Fibroblast of pulmonary artery (primary cell): ENCODE measurements at regions not wholly inside any gene's neighbourhood (a gene's known extent, or its start where the extent isn't known, plus 50 kb on each side); places are given as distances from the start of the nearest gene placed in this dataset.

Experiments
- DNase-seq: peaks from one replicate; pipeline ENCODE4 v3.0.0-alpha.2; 2010; ENCODE audit warnings: low read depth
- H3K4me3 ChIP-seq: replicated peaks from 2 replicates; pipeline ENCODE4 v1.5.1; 2011; ENCODE audit warnings: low read depth, mild to moderate bottlenecking, control low read depth, low read length, moderate library complexity
- TF ChIP-seq, protein P1 (sequence below): IDR thresholded peaks from 2 replicates; pipeline ENCODE4 v1.5.1; 2011; ENCODE audit warnings: mild to moderate bottlenecking, control low read depth, low read length, inconsistent platforms; ENCODE audit errors: missing control alignments

DNA sequence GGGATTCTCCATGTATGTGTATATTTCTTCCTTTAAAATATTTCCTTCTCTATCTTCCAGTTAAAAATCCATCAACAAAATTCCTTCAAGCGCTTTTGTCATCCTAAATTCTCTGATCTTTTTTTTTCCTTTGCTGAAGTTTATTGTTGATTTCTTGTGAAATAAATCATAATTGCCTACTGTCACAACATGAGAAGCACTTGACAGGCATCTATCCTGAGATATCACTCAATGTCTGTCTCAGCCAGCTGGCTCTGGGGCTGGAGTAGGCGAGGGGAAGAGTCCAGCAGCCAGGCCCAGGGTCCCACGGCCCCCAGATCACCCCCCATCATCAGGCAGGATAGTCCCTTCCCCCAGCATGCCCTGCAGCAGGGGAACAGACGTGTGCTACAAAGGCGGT is 109.0 kb upstream of the TLE3 start:
- no peak overlapping the region for H3K4me3 ChIP-seq
- no peak for DNase-seq
- TF ChIP-seq, protein P1, sequence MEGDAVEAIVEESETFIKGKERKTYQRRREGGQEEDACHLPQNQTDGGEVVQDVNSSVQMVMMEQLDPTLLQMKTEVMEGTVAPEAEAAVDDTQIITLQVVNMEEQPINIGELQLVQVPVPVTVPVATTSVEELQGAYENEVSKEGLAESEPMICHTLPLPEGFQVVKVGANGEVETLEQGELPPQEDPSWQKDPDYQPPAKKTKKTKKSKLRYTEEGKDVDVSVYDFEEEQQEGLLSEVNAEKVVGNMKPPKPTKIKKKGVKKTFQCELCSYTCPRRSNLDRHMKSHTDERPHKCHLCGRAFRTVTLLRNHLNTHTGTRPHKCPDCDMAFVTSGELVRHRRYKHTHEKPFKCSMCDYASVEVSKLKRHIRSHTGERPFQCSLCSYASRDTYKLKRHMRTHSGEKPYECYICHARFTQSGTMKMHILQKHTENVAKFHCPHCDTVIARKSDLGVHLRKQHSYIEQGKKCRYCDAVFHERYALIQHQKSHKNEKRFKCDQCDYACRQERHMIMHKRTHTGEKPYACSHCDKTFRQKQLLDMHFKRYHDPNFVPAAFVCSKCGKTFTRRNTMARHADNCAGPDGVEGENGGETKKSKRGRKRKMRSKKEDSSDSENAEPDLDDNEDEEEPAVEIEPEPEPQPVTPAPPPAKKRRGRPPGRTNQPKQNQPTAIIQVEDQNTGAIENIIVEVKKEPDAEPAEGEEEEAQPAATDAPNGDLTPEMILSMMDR = no peak

DNA sequence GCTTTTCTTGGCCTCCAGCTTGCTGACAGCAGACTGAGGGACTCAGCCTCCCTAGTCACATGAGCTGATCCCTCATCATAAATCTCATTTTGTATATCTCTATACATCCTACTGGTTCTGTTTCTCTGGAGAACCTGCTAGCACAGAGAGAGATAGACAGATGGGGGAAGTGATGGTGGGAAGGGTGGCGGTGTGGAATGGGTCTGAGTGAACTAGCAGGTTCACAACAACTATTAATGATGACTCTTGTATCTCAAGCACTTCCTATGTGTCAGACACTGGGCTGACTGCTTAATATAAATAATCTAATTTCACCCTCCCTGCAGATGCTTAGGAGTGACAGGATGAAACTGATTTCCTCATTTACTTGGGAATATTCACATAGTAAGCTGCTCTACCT is 106.9 kb upstream of the TLE3 start:
- no peak for DNase-seq
- TF ChIP-seq, protein P1 = no peak
- no peak overlapping the region for H3K4me3 ChIP-seq

DNA sequence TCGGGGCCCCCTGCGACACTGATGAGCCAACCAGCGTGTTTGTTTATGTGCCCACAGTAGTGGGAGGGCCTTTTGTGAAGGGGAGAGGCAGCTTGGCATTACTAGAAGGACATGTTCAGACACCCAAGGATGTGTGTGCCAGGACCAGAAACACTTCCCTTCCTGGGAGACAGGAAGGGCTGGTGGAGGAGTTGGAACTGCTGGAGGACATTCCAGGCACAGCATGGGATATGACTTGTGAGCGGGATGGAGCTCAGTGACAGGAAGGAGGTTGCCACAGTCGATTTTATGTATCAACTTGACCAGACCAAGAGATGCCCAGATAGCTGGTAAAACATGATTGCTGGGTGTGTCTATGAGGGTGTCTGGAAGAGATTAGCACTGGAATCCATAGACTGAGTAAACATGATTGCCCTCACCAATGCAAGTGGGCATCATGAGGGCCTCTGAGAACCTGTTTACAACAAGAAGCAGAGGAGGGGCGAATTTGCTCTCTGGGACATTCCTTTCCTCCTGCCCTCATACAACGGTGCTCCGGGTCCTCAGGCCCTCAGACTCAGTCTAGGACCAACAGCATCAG is 106.4 kb upstream of the TLE3 start:
- no peak for DNase-seq
- TF ChIP-seq, protein P1 = no peak
- H3K4me3 ChIP-seq = no peak overlapping the region

DNA sequence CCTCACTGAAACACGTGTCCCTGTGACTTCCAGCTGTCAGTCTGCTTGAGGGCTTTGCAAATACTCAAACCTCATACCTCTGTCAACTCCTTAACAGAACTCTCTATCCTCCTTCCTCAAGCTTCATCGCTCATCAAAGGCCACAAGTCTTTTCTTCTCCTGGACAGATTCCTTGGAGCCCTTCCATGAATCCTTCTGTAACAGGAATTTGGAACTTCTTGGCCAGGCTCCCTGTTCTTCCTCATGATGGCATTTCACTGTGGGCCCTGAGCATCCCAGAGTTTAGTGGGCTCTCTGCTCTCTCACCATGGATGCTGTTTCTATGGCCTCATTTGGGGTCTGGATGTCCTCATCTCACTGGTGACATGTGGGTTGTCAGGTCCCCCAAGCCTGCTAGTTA is 105.0 kb upstream of the TLE3 start:
- H3K4me3 ChIP-seq = no peak overlapping the region
- TF ChIP-seq, protein P1 = no peak
- no peak for DNase-seq

DNA sequence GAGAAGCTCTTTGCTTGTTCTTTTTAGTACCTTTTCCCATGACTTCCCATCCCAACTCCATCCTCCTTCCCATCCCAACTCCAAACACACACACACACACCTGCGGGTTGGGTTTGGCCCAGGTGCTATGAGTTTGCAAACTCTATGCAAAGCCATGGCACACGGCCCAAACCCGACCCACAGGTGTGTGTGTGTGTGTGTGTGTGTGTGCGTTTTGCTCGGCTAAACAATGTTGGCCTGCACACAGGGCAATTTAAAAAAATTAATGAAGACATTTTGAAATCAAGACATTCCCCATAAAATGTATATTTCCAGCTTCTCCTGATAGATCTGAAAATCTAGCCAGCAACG is 103.7 kb upstream of the TLE3 start:
- DNase-seq = no peak
- no peak overlapping the region for H3K4me3 ChIP-seq
- TF ChIP-seq, protein P1 = no peak

DNA sequence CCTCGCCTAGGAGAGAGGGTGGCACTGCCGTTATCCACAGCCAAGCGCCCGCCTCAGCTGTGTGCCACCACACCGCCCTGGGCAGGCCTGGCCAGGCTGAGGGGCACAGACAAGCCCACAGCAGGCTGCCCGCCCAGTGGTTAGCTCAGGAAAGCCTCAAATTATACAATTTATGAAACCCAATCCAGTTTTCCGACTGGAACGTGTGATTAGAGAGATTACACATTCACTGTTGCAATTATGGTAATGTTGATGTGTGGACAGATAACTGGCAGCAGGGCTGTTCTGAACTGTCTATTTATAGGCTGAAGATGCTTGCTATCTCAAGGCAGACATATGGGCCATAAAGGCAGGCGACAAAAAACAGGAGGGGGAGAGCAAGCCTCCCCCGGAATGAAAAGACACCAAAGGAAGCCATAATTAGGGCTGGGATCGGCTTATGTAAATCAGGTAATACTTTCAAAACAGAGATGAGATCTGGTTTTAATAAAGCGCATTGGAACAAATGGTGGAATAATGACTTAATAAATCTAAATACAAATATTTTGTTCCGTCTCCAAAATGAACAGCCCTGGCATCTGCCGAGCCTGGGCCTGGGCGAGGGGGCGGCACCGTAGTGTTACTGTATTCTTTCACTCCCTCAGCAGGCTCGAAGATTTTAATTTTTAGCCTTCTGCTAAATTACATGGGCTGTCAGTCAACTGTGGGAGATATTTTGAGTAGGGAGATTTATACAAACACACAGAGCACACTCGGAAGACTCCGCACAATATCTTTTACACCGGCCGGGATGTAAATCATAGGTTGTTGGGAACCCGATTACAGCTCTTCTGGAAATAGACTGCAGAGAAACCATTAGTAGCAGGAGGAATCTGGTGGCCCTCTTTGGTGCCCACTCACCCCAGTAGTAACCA is 103.1 kb upstream of the TLE3 start:
- TF ChIP-seq, protein P1 = no peak
- H3K4me3 ChIP-seq = no peak overlapping the region
- DNase-seq = no peak
